Spinal cord (tissue), 9 donors: ENCODE measurements at regions not wholly inside any gene's neighbourhood (a gene's known extent, or its start where the extent isn't known, plus 50 kb on each side); places are given as distances from the start of the nearest gene placed in this dataset.

Source experiments
- DNase-seq, 6 donors: peaks; one replicate each; pipeline versions ENCODE4 v3.0.0 to v3.0.0-alpha.2; 2013 to 2015; ENCODE audit warnings: low spot score in 6 of 6, low read depth in 4 of 6
- H3K27ac ChIP-seq: one replicate; pipeline ENCODE4 v1.5.1; 2013; ENCODE audit warnings: low read depth, low read length, control low read depth
- H3K27me3 ChIP-seq: one replicate; pipeline ENCODE4 v1.6.1; 2013; ENCODE audit warnings: low read length; ENCODE audit not compliant: control insufficient read depth, insufficient read depth
- H3K36me3 ChIP-seq: one replicate; pipeline ENCODE4 v1.6.1; 2013; ENCODE audit warnings: low read length; ENCODE audit not compliant: control insufficient read depth, insufficient read depth
- H3K4me1 ChIP-seq: one replicate; pipeline ENCODE4 v1.6.1; 2013; ENCODE audit warnings: low read length; ENCODE audit not compliant: control insufficient read depth, insufficient read depth
- H3K4me3 ChIP-seq: one replicate; pipeline ENCODE4 v1.5.1; 2013; ENCODE audit warnings: low read depth, low read length, control low read depth
- H3K9me3 ChIP-seq: one replicate; pipeline ENCODE4 v1.6.1; 2013; ENCODE audit warnings: low read length; ENCODE audit not compliant: control insufficient read depth, insufficient read depth
- WGBS: methylation state at CpG from one replicate; pipeline ENCODE4 v1.1.5; 2013; ENCODE audit warnings: missing lambda C conversion rate; ENCODE audit not compliant: insufficient coverage; 5-methylcytosine and 5-hydroxymethylcytosine counted together
- donor health status: healthy.

DNA sequence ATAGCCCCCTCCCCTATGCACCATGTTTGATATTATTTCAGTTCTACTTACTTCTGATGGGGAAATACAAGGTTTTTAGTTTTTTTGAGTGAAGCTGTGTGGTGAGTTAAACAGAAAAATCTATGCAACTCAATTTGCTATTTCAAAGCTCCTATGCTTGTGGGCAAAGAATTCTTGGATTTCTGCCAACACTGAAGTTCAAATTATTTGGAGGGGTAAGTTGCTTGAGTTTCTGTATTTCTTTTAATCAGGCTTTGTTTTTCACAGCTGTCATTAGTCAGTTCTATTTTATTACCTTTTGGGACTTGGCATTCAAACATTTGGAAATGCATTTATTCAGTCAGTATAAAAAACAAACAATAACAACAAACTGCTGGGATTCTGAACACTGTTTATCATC is 407.5 kb upstream of the MGAT4C start:
- DNase-seq = peak in 2 of 6 donors; percentile 10 to 21

DNA sequence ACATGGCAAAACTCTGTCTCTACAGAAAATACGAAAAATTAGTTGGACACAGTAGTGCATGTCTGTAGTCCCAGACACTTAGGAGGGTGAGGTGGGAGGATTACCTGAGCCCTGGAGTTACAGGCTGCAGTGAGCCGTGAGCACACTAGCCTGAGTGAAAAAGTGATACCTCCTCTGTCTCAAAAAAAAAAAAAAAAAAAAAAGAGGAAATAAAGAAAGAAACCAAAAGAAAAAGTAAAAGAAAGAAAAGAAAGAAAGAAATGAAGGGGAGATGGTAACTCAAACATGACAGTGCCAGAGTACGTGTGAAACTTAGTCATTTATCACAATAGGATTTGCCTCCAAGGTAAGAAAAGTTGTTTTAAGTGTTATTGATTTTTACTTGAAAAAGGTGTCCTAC is 407.0 kb upstream of the MGAT4C start:
- Histone ChIP-seq H3K4me1 (no peaks in the 10 kb centered on the region), H3K36me3 (no peaks in the 10 kb centered on the region), H3K27me3 (no peaks in the 10 kb centered on the region), H3K9me3 (no peaks in the 10 kb centered on the region), H3K4me3 (no peak overlapping the region), H3K27ac (no peak overlapping the region)
- DNase-seq = no peak
- 100% methylated on average over 1 of the region's 3 CpGs for WGBS

More for the DNA sequence above, 407.5 kb upstream of the MGAT4C start:
- Histone ChIP-seq H3K36me3 (no peaks in the 10 kb centered on the region), H3K9me3 (no peaks in the 10 kb centered on the region), H3K4me1 (no peaks in the 10 kb centered on the region), H3K27ac (no peak overlapping the region), H3K27me3 (no peaks in the 10 kb centered on the region), H3K4me3 (no peak overlapping the region)

DNA sequence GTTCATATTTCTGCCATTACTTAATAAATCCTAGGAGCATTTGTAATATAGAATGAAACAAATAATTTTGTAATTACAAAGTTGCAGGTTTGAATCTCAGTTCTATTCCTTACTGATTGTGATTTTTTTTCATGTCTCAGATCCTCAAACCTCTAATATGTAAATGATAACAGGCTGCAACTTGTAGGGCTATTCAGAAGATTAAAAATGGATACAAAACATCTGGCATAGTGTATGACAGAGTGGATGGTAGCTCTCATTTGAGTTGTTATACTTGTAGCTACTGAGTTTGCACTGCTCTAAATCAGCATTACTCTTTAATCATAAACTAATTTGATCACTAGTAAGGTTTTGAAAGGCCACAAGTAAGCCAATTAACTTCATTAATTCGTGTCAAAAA is 406.3 kb upstream of the MGAT4C start:
- Histone ChIP-seq H3K9me3 (no peaks in the 10 kb centered on the region), H3K27ac (no peak overlapping the region), H3K4me1 (no peaks in the 10 kb centered on the region), H3K4me3 (no peak overlapping the region), H3K36me3 (no peaks in the 10 kb centered on the region), H3K27me3 (no peaks in the 10 kb centered on the region)
- no CpG with 5 or more reads among the region's 1 CpG for WGBS
- DNase-seq = no peak

DNA sequence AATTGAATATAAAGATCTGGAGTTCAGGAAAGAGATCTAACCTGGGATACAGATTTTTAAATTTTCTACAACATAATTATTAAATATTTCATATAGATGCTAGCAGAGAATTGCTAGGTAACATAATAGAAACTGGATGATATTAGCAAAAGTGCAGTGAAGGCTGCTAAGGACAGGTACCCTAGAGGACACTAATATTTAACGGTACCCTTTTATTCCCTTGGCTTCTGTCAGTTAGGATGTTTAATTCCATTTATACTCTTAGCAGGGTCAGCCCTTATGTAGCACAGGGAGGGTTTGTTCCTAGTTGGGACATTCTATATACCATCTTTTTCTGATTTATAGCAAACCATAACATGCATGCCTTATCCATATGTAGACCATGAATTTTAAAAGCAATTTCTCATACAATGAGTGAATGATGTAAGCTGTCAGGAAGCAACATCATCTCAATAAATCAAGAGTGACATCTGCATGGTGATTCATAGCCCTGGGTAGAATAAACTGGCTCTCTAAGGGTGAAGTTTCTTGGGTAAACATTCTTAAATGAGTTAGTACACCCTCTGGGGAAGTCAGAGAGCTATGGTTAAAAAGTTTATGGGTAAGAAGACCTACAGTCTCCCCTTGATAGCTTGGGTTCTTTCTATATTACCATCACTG is 404.4 kb upstream of the MGAT4C start:
- no CpG with 5 or more reads among the region's 1 CpG for WGBS
- DNase-seq = no peak

DNA sequence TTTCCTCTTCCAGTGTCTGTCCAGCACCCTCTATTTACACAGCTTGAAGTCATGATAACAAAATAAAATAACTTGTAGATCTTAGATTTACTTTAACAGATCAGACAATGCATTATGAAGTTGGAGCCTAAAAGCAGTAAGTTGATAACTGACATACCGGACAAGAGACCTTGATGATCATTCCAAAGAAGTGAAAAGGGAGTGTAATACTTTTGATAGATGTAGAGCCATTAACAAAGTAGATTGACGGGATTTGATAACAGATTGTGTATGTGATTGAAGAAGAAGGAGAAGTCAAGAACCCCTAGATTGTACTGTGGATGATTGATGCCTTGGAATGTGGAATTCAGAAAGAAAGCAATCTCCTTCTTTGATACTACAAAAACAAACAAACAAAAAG is 403.8 kb upstream of the MGAT4C start:
- no peak overlapping the region for H3K4me3 ChIP-seq
- no peaks in the 10 kb centered on the region for H3K4me1 ChIP-seq
- no peaks in the 10 kb centered on the region for H3K27me3 ChIP-seq
- H3K9me3 ChIP-seq = no peaks in the 10 kb centered on the region
- 100% methylated on average over 1 of the region's 2 CpGs for WGBS
- no peaks in the 10 kb centered on the region for H3K36me3 ChIP-seq
- DNase-seq = no peak
- H3K27ac ChIP-seq = no peak overlapping the region

More for the DNA sequence above, 404.4 kb upstream of the MGAT4C start:
- Histone ChIP-seq H3K4me1 (no peaks in the 10 kb centered on the region), H3K9me3 (no peaks in the 10 kb centered on the region), H3K4me3 (no peak overlapping the region), H3K27ac (no peak overlapping the region), H3K27me3 (no peaks in the 10 kb centered on the region), H3K36me3 (no peaks in the 10 kb centered on the region)

DNA sequence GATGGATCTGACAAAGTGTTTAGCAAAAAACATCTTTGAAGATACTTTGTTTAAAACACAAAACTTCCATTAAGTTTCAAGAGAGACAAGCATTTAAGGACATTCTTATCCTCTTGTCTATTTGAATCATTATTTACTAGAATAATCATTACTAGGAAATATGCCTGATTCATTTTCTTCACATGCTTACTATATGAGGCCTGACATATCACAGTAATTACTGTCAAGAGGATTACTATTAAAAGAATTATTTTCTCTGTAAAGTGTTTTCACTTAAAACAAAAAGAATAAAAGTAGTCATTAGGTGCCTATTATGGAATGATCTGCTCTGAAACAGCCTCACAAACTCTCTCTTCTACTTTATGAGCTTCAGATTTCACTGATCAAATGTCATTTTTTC is 402.1 kb upstream of the MGAT4C start:
- H3K36me3 ChIP-seq = no peaks in the 10 kb centered on the region
- no peak overlapping the region for H3K4me3 ChIP-seq
- no peak for DNase-seq
- no peaks in the 10 kb centered on the region for H3K27me3 ChIP-seq
- H3K27ac ChIP-seq = no peak overlapping the region
- no peaks in the 10 kb centered on the region for H3K9me3 ChIP-seq
- no peaks in the 10 kb centered on the region for H3K4me1 ChIP-seq

DNA sequence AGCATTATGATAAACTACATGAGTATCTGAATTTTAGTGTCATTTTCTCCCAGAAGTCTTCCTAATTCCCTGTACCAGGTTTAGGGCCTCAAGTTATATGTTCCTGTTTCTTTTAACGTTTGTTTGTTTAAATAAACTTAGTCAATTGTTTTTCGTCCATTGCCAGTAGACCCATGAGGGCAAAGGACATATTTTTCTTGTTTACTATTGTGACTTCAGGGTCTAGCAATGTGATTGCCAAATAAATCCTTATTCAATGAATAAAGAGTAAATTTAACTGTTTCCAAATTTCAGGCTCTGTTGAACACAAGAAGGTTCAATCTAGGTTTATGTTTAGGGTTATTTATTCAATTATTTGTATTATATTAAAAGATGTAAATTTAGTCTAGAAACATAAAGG is 391.6 kb upstream of the MGAT4C start:
- WGBS = no CpG with 5 or more reads among the region's 2 CpGs
- no peaks in the 10 kb centered on the region for H3K36me3 ChIP-seq
- H3K4me1 ChIP-seq = no peaks in the 10 kb centered on the region
- no peak for DNase-seq
- H3K4me3 ChIP-seq = no peak overlapping the region
- no peak overlapping the region for H3K27ac ChIP-seq
- no peaks in the 10 kb centered on the region for H3K9me3 ChIP-seq
- H3K27me3 ChIP-seq = no peaks in the 10 kb centered on the region

DNA sequence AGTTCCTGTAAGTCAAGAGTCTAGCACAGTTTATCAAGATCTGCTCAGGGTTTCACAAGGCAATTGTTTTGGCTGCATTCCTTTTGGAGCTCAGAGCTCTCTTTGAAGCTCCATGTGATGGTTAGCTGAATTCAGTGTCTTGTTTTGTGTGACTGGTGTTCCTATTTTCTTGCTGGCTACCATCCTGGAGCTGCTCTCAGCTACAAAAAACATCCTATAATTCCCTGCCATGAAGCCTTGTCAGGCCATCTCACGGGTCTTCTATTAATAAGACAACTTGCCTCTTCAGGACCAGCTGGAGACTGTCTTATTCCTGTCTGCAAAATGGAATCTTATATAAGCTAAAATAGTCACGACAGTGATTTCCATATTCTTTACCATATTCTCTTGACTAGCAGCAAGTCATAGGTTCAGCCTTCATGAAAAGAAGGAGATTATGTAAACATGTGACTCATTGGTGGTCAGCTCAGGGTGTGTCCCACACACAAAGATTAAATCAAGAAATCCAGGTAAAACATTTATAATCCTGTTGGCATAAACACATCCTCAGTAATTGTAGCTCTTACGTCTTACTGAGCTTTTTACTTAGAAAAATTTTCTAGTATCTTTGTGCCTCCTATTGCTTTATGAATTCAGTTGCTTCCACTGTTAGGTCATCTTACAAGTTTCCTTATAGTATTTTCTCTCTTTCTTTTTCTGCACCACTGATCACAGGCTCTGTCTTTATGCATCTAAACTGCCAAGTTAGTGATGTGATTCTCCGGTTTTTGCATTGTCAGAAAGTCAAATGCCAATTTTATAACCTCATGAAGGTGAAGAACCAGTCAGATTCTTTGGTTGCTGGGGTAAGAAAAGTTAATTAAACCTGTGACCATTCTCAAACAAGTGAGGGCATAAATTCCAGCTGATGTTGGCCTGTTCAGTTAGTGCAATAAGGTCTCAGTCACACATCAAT is 378.5 kb upstream of the MGAT4C start:
- Histone ChIP-seq H3K36me3 (no peaks in the 10 kb centered on the region), H3K27me3 (no peaks in the 10 kb centered on the region), H3K27ac (no peak overlapping the region), H3K4me3 (no peak overlapping the region), H3K4me1 (no peaks in the 10 kb centered on the region), H3K9me3 (no peaks in the 10 kb centered on the region)
- DNase-seq = peak in 1 of 6 donors; percentile 59
- 80% methylated on average over 1 of the region's 4 CpGs for WGBS

DNA sequence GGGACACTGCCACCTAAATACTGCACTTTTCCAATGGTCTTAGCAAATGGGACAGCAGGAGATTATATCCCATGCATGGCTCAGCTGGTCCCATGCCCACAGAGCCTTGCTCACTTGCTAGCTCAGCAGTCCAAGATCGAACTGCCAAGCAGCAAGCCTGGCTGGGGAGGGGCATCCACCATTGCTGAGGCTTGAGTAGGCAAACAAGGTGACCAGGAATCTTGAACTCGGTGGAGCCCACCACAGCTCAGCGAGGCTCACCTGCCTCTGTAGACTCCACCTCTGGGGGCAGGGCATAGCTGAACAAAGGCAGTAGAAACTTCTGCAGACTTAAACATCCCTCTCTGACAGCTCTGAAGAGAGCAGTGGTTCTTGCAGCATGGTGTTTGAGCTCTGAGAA is 370.8 kb upstream of the MGAT4C start:
- no peaks in the 10 kb centered on the region for H3K27me3 ChIP-seq
- no peaks in the 10 kb centered on the region for H3K36me3 ChIP-seq
- no peak overlapping the region for H3K27ac ChIP-seq
- H3K9me3 ChIP-seq = peaks cover 16% of the 10 kb centered on the region
- 94% methylated on average over 3 of the region's 3 CpGs for WGBS
- H3K4me3 ChIP-seq = no peak overlapping the region
- no peaks in the 10 kb centered on the region for H3K4me1 ChIP-seq
- no peak for DNase-seq

DNA sequence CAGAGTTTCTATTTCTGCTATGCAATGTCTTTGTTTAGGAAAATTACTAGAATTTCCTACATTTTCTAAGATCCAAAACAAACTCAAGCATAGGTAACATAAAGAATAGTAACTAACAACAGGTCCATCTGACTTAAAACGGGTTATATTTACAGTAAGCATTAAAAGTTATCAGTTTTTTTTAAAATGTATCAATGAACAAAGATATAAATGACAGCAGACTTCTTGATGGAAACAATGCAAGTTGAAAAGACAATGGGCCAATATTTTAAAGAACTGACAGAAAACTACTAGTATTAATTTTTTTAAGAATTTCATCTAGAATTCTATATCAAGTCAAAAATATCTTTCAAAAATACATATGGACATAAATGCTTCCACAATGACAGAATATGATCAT is 367.1 kb upstream of the MGAT4C start:
- no peaks in the 10 kb centered on the region for H3K36me3 ChIP-seq
- no CpG with 5 or more reads among the region's 1 CpG for WGBS
- H3K4me3 ChIP-seq = no peak overlapping the region
- no peak for DNase-seq
- H3K4me1 ChIP-seq = no peaks in the 10 kb centered on the region
- peaks cover 15% of the 10 kb centered on the region for H3K9me3 ChIP-seq
- no peaks in the 10 kb centered on the region for H3K27me3 ChIP-seq
- no peak overlapping the region for H3K27ac ChIP-seq
